ENCODE measurements at regions not wholly inside any gene's neighbourhood (a gene's known extent, or its start where the extent isn't known, plus 50 kb on each side); places are given as distances from the start of the nearest gene placed in this dataset.
"Not testable (repeated sequence)": the region's sequence is repeated elsewhere in the genome, so short reads cannot be mapped to it uniquely, and the experiment has no call there.

DNA sequence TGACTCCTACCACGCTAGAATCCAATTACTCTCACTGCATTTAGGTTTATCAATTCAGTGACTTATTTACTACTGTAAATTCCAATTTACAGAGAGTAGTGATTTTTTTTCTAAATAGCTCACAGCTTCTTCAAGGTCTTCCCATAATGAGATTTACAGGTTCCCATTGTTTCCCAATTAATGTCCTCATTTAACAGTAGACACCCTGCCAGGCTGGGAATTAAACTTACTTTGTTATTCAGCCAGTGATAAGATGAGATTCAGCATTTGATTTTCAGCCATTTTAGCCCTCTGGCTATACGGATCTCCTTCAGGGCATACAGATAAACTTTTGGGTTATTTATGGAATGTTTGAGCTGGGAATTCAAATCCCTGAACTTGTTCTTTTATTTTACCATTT is 582.9 kb upstream of the EYS start:
- no peak for DNase-seq (ENCODE audit: low read depth)

DNA sequence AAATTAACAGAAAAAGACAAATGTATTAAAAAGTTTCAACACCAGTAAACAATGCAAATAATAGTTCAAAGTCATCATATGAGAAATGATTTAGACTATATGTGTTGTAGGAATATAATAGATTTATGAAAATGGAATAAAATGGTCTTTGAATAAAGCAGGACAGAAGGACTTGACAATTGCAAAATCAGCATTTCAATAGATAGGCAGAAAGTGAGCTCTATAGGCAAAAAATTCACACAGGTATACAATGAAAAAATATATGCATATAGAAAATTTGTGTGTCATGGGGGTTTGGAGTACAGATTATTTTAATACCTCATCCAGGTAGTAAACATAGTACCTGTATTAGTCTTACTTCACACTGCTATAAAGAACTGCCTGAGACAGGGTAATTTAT is 571.1 kb upstream of the EYS start:
- no peak for DNase-seq (ENCODE audit: low read depth)

DNA sequence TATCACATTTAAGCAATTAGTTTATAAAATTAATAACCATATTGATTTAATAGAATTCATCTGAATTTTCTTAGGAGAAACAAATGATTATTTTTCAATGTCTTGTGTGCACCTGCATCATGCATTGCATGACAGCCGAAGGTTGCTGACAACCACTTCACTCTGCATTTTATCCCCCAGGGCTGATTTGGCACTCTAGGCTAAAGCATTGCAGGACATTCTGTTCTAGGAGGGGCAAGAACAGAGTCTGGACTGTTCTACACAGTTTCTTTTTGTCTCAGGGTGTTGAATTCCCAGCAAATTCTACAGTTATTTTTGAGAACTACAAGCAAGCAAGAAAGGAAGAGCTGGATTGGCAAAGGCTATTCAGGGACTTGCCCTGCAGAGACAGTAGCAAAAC is 570.4 kb upstream of the EYS start:
- no peak for DNase-seq (ENCODE audit: low read depth)

DNA sequence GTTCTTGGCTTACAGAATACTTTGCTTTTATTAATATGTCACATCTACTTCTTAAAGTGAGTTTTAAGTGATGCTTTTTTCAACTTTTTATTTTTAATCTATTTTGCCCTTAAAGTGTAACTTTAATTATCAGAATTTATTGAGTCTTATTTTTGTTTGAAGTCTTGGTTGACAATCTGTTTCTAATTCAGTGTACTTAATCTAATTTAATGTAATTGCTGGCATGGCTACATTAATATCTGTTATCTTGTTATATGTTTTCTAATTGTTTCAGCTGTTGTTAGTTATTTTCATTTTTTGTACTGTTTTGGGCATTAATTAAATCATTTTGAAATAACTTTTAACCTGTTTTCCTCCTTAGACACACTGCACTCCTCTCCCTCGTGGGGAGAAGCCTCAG is 558.7 kb upstream of the EYS start:
- no peak for DNase-seq (ENCODE audit: low read depth)

DNA sequence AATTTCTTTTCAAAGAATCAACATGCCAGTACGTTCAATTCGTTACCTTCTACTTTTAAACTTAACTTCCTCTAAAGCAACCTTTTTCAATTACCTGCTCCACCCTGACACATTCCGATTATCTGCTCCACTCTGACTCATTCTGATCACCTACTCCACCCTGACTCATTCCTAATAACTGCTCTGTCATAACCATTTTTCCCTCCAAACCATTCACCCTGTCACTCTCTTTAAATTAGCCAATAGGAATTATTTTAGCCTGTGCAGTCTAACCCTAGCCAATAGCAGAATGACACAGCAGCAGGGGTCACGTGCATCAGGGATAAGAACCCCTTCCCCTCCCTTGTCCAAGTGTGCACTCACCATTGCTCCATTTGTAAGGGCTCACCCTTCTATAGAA is 557.4 kb upstream of the EYS start:
- DNase-seq (ENCODE audit: low read depth), result no peak

DNA sequence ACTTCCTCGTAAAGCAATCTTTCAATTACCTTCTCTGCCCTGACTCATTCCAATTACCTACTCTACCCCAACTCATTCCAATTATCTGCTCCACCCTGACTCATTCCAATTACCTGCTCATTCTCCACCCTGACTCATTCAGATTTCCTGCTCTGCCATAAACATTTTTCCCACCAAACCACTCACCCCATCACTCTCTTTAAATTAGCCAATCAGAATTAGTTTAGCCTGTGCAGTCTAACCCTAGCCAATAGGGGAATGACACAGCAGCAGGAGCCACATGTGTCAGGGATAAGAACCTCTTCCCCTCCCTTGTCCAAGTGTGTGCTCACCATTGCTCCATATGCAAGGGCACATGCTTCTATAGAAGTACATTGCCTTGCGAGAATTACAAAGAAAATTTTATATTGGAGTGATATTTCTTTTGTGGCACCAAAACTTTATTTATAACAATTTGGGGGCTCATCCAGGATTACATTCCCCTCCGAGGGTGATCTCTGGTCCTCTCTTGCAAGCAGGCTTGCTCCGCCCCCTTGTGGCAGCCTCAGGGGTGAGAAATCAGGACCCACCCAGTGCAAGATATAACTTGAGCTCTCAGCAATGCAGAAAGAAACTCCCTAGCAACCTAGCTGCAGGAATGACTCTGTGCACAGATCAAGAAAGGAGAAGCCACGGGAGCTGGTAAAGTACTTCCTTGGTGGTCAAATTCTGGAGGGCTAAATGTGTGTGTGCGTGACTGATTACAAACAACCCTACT is 551.9 kb upstream of the EYS start:
- not testable (repeated sequence) for DNase-seq (ENCODE audit: low read depth)

DNA sequence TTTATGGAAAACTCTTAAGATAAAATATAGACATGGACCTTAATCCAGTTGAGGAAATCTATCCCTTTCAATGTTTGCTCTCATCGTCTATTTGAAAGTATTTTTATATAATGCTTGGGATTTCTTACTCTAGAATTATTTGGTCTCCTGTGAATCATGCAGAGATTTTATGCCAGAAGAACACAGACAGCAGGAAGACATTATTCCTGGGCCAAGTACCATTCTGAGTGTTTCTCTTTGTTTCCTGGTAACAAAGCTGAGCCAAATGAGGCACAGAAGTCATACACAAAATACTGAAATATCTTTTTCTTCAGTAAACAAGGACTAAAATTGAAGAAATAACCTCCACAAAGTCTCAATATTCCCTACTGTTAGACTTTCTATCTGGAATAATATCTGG is 538.2 kb upstream of the EYS start:
- no peak for DNase-seq (ENCODE audit: low read depth)

DNA sequence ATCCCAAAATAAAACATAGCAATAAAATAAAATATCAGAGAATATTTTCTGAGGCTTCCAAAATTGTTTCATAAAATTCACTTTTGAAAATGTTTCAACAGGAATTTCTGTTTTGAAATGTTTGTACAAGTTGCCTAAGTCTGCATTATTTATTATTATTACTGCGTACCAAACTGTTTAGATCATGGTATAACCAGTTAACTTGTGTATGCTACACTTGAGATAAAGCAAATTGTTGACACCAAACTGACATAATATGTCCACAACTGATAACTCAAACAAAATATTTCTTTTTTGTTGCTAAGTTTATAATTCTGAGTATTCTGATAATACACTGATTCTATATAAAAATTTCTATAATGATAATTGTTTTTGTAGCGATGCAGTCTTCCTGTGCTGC is 531.8 kb upstream of the EYS start:
- no peak for DNase-seq (ENCODE audit: low read depth)

DNA sequence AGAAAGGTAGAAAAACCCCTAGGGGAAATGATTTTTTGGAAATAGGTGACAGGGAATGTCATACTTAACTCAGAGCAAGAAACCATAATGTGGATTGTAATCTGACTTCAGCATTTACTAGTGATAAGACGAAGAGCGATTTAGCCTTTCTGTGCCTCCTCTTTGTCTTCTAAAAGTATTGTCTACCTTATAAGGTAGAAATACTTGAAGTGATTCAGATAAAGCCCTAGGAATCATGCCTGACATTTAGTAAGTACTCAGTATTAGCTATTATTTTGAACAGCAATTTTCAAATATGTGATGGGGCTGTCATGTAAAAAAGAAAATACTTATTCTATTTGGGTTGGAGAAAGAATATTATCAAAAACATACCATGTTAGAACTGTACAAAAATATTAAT is 525.9 kb upstream of the EYS start:
- DNase-seq (ENCODE audit: low read depth), result no peak

DNA sequence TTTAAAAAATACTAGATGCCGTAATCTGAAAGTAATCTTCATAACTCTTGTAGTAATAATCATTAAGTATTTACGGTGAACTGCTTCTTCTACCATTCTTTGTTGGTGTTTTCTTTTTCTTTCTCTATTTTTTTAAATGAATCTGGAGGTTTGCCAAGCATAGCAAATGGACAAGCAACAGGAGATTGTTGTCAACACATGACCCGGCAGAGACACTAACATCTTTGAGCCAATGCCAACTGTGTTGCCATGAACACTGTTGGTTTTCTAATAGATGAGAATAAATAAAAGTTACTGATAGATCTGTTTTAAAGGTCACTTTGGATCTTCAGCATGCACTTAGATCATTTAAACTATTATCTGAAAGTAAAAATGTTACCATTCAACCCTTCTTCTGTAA is 523.6 kb upstream of the EYS start:
- no peak for DNase-seq (ENCODE audit: low read depth)

DNA sequence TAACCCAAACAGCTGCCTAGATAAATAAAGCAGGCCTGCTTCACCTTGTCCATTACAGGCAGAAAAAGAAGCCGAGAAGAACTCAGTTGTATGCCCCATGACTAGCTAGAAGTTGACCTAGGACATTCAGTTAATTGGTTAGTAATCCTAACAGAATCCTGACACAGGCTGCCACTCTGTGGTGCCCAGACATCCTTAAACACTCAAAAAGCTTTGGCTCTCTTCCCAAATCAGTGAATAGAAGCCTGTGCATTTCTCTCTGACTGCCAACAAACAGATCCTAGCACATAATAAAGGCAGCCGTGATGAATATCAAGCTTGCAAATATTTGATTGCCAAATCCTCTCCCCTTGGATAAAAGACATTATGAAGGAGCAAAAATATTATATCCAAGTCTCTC is 519.1 kb upstream of the EYS start:
- DNase-seq (ENCODE audit: low read depth), result no peak

DNA sequence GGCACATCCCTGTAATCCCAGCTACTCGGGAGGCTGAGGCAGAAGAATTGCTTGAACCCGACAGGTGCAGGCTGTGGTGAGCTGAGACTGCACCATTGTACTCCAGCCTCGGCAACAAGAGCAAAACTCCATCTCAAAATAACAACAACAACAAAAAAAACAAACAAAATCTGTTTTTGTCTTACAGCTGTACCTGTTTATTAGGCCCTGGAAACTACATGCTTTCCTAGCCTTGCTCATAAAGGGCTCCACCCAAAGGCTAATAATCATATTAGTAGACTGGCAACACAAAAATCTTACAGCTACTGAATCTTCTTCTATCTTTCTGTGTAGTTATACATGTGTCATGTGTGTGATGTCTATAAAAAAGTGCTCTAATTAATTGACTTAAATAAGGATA is 503.9 kb upstream of the EYS start:
- no peak for DNase-seq (ENCODE audit: low read depth)

DNA sequence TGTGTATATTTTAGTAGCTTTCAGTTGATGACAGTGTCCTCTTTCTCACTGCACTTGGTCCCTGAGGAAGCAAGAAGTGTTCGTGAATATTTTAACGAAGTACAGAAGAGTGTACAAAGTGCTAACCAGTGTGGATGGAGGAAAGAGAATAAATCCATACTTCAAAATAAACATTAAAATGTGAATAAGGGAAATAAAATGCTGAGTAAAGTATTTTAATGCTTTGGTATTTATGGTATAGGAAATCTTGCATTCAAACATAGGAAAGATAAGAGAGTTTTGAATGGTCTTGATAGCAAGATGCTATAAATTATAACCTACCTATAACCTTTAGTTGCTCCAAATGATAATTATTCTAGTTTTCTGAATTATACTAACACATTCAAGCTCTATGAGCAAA is 493.4 kb upstream of the EYS start:
- DNase-seq (ENCODE audit: low read depth), result no peak

DNA sequence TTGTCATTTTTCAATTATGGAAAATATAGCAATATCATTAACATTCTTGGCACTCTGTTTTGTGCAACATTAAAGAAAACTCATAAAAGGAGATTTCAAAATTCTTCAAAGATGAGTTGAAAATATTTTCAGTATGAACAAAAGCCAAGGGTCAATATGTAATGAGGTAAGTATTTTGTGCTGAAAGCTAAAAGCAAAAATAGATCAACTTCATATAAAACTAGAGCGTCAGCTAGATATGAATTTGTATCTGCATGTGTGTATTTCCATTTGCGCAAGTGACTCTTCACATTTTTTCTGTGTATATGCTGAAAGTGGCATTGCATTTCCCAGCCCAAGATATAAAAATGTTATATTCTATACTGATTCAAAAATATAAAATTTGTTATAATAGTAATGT is 492.1 kb upstream of the EYS start:
- no peak for DNase-seq (ENCODE audit: low read depth)

DNA sequence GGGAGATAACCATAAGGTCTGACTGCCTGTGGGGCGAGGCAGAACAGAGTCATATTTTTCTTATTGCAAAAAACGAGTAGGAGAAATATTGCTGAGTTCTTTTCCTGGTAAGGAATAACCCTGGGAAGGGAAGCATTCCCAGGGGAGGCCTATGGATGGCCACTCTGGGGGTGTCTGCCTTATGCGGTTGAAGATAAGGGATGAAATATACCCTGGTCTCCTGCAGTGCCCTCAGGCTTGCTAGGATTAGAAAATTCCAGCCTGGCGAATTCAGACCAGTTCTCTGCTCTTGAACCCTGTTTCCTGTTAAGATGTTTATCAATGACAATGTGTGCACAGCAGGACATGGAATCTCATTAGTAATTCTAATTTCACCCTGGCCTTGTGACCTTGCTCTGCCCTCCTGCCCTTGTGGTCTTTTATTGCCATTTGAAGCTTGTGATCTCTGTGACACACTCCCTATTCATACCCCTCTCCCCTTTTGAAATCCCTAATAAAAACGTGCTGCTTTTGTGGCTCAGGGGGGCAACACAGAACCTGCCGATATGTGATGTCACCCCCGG is 491.1 kb upstream of the EYS start:
- DNase-seq (ENCODE audit: low read depth), result no peak

DNA sequence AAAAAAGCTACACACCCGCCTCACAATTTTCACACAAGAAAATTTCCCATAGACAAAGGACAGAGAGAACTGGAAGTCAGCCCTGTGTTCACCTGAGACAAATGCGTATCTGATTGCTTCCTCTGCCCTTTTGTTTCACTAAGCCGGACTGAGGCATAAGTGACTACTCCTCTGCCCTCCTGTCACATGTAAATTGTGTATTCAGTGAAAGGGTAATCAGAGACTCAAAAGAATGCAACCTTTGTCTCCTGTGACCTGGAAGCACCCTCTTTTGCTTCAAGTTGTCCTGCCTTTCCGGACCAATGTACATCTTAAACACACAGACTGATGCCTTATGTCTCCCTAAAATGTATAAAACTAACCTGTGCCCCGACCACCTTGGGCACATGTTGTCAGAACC is 483.8 kb upstream of the EYS start:
- no peak for DNase-seq (ENCODE audit: low read depth)

DNA sequence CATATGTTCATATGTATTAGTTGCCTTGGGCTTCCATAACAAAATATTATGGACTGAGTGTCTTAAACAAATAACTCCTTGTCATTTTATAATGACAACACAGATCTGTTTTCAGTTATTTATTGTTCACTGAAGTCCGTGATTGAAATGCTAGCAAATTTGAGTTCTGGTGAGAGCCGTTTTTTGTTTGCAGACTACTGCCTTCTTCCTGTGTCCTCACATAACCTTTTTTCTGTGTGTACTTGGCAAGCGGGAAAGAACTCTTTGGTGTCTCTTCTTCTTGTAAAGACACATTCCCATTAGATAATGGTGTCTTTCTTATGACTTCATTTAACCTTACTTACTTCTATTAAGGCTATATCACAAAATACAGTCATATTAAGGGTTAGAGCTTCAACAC is 482.9 kb upstream of the EYS start:
- no peak for DNase-seq (ENCODE audit: low read depth)

DNA sequence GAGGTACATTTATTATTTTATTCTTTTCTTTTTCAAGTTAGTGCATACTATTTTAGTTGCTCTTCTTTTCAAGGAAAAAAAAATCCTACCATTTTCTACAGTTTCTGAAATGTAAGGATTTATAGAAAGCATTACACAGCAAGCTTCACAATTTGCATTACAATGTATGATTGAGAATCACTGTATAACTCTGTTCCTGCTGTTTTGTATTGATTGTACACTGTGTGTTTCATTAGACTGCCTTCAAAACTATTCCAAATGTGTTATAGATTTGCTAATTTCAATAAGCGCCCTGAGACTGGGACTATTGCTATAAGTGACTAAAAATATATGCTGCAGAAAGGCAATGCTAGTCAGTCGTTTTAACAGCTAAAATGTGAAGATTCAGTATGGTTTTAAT is 479.7 kb upstream of the EYS start:
- no peak for DNase-seq (ENCODE audit: low read depth)

DNA sequence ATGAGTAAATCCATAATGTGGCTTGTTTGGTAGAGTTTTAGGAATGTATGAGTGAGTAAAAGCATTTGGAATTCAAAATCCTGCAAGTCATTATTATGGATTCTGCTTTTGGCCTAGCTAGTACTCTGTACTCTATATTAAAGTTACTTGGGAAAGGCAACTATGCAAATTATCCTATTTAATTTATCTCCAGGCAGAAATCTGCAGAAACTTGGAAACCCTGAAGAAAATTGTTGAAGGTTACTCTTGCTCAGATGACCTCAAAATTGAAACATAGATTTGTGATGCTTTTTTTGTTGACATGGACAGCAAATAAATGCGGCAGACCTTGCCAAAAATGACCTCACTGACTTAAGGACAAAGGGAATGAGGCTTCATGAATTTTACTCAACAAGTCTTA is 477.1 kb upstream of the EYS start:
- no peak for DNase-seq (ENCODE audit: low read depth)

DNA sequence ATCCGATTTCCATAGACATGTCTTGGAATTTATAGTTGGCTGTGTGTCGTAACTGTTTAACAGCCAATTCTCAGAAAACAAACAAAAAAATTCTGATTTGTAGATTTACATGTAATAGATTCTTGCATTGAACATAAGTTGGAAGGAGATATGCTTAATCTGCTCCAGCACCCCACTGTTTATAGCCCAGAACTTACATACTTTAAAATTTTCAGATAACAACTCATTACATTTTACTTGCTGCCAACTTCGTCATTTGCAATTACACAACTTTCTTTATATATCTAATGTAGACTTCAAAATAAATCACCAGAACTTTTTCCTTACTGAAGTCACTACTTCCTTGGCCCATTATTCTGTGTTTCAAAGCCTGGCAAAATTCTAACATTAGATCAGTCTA is 472.3 kb upstream of the EYS start:
- no peak for DNase-seq (ENCODE audit: low read depth)

DNA sequence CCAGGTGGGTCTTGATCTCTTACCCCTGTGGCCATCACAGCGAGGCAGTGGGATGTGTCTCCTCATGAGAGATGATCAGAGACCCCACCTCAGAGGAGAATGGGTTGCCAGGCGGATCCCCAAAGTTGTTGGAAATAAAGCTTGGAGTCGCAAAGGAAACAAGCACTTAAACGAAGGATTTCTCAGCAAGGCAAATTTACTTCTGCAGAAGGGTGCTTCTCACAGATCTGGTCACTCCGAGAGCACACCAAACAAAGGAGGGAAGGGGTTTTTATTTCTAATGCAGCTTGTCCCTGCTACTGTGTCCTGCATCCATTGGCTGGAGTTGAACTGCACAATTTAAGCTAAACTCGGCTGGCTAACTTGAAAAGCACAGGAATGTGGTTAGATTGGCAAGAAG is 466.6 kb upstream of the EYS start:
- no peak for DNase-seq (ENCODE audit: low read depth)

DNA sequence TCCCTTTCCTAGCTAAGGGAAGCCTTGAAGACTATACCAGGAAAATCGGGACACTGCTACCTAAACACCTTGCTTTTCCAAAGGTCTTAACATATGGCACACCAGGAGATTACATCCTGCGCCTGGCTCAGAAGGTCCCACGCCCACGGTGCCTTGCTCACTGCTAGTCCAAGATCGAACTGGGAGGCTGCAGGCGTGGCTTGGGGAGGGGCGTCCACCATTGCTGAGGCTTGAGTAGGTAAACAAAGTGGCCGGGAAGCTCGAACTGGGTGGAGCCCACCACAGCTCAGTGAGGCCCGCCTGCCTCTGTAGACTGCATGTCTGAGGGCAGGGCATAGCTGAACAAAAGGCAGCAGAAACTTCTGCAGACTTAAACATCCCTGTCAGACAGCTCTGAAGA is 459.7 kb upstream of the EYS start:
- not testable (repeated sequence) for DNase-seq (ENCODE audit: low read depth)

DNA sequence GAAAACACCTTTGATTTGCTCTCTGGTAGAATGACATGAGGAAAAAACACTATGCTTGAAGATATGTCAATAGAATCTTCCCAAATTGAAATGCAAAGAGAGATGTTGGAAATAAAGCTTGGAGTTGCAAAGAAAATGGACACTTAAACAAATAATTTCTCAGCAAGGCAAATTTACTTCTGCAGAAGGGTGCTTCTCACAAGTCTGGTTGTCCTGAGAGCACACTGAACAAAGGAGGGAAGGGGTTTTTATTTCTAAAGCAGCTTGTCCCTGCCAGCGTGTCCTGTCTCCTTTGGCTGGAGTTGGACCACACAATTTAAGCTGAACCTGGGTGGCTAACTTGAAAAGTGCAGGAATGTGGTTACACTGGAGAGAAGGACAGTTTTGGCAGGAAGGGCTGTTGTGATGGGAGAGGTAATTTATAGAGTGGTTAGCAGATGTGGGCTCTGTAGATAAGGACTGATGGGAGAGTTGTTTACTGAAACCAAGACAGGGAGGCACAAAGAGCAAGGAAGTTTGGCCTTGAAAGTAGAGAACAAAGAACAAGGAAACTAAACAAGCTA is 454.6 kb upstream of the EYS start:
- DNase-seq (ENCODE audit: low read depth), result no peak

DNA sequence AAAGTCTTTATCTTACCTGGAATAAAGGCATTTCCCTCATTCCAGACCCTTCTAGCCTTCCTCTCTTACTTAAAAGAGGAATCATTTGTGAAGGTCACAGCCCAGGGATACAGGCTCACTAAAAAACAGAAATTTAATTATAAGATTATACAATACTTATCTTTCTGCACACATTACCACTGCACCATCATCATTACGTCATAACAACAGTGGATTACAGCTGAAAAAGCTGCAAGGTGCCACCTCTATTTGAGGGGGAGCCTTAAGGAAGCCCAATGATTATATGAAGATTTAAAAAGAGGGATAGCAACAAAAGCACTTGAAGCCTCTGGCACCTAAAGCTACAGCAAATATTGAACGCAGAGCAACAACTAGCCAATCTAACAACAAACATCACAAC is 452.9 kb upstream of the EYS start:
- no peak for DNase-seq (ENCODE audit: low read depth)

Measured in renal cortical epithelial cell (primary cell).